ENCODE measurements at regions not wholly inside any gene's neighbourhood (a gene's known extent, or its start where the extent isn't known, plus 50 kb on each side); places are given as distances from the start of the nearest gene placed in this dataset.

DNA sequence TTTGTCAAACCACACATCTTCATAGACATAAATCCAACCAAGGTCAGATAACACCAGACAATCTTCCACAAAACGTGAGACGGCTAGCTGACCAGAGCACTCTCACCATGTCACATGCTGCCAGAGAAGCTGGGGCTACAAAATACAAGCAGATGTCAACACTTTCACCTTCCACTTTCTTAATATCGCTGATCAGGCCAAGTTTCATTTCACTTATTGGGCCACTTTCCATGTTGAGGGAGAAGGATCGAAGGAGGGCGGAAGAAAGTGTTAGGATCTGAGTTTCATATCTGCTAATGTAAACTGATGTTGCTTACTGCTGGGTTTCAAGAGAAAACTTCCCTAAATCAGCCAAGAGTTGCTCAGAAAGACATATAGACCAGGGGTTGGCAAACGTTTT lies 177.0 kb upstream of the PRDM1 start:
- Histone ChIP-seq H3K9me3 (ENCODE audit: severe bottlenecking) (no peaks in the 10 kb centered on the region), H3K4me3 (ENCODE audit: severe bottlenecking) (no peak overlapping the region), H3K27me3 (ENCODE audit: insufficient read depth, poor library complexity, severe bottlenecking) (no peaks in the 10 kb centered on the region), H3K4me1 (ENCODE audit: insufficient read depth, poor library complexity, severe bottlenecking) (no peaks in the 10 kb centered on the region), H3K27ac (ENCODE audit: poor library complexity, severe bottlenecking) (no peak overlapping the region), H3K36me3 (ENCODE audit: low read depth) (no peaks in the 10 kb centered on the region)
- TF ChIP-seq, protein P1, sequence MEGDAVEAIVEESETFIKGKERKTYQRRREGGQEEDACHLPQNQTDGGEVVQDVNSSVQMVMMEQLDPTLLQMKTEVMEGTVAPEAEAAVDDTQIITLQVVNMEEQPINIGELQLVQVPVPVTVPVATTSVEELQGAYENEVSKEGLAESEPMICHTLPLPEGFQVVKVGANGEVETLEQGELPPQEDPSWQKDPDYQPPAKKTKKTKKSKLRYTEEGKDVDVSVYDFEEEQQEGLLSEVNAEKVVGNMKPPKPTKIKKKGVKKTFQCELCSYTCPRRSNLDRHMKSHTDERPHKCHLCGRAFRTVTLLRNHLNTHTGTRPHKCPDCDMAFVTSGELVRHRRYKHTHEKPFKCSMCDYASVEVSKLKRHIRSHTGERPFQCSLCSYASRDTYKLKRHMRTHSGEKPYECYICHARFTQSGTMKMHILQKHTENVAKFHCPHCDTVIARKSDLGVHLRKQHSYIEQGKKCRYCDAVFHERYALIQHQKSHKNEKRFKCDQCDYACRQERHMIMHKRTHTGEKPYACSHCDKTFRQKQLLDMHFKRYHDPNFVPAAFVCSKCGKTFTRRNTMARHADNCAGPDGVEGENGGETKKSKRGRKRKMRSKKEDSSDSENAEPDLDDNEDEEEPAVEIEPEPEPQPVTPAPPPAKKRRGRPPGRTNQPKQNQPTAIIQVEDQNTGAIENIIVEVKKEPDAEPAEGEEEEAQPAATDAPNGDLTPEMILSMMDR (IDR thresholded peaks at IDR 0.05; ENCODE audit: poor library complexity, severe bottlenecking), result no peak
- DNase-seq (ENCODE audit: low spot score) (no peak), ATAC-seq (ENCODE audit: low read depth) (no peak)

DNA sequence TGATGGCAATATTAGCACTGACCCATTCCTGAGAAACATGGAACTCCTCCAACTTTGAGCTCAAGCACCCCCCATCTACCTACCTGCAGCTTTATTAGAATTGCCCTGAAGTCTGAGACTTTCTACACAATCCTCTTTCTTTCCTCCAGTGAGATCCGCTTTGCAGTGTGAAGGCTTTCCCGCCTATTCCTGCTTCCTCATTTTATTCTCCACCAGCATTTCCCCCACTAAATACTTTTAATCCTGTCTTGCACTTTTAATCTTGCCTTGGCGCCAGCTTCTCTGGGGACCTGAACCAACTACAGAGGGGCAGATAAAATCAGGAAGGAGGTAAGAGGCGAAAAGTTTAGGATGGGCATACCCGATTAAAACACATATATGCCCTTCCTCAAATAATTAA lies 178.1 kb upstream of the PRDM1 start:
- TF ChIP-seq, protein P1 (IDR thresholded peaks at IDR 0.05; ENCODE audit: poor library complexity, severe bottlenecking), result no peak
- no peak for DNase-seq (ENCODE audit: low spot score)
- no peaks in the 10 kb centered on the region for H3K9me3 ChIP-seq (ENCODE audit: severe bottlenecking)
- no peak overlapping the region for H3K27ac ChIP-seq (ENCODE audit: poor library complexity, severe bottlenecking)
- no peaks in the 10 kb centered on the region for H3K36me3 ChIP-seq (ENCODE audit: low read depth)
- no peak overlapping the region for H3K4me3 ChIP-seq (ENCODE audit: severe bottlenecking)
- ATAC-seq (ENCODE audit: low read depth), result no peak
- no peaks in the 10 kb centered on the region for H3K4me1 ChIP-seq (ENCODE audit: insufficient read depth, poor library complexity, severe bottlenecking)
- no peaks in the 10 kb centered on the region for H3K27me3 ChIP-seq (ENCODE audit: insufficient read depth, poor library complexity, severe bottlenecking)

DNA sequence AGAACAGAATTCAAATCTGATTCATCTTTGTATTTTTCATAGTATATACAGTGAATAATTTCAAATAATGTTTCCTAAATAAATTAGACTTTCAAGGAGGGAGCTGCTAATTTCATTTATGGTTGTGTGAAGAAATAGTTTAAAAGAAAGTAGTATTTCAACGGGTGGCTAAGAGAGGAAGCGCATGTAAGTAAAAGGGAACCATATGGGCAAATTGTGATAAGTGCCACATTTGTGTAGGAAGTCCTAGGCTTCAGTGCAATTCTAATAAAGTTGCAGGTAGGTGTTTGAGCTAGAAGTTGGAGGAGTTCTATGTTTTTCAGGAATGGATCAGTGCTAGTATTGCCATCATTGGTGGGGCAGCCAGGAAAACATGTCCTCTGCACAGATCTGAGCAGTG lies 178.8 kb upstream of the PRDM1 start:
- Histone ChIP-seq H3K4me1 (ENCODE audit: insufficient read depth, poor library complexity, severe bottlenecking) (no peaks in the 10 kb centered on the region), H3K9me3 (ENCODE audit: severe bottlenecking) (no peaks in the 10 kb centered on the region), H3K27ac (ENCODE audit: poor library complexity, severe bottlenecking) (no peak overlapping the region), H3K4me3 (ENCODE audit: severe bottlenecking) (no peak overlapping the region), H3K27me3 (ENCODE audit: insufficient read depth, poor library complexity, severe bottlenecking) (no peaks in the 10 kb centered on the region), H3K36me3 (ENCODE audit: low read depth) (no peaks in the 10 kb centered on the region)
- TF ChIP-seq, protein P1 (IDR thresholded peaks at IDR 0.05; ENCODE audit: poor library complexity, severe bottlenecking), result no peak
- ATAC-seq (ENCODE audit: low read depth) (no peak), DNase-seq (ENCODE audit: low spot score) (no peak)

DNA sequence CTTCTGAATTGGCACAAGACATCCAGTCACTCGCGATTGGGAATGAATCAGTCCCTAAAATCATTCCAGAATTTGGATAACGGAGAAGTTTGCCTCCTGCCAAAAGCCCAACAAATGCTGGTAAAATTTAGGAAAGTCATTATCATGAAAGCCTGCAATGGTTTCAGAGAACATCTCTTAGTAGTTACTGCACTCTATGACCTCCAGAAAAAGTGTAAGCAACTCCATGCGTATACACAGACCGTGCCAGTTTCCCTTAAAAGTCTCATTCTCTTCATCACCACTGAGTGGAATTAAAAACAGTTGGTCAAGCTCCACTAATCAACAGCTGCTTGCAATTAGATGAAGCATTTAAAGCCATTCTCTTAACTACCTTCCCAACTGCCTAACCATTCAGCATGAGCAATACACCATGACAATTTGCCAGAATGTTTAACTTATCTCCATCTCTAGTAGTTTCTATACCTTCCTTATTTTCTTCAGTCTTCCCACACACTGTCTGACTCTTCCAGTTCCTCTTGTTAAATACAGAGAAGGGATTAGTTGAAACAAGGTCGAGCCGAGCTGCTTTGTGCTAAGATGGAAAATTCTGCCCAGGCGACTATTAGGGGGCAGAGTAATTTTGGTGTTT lies 183.6 kb upstream of the PRDM1 start:
- H3K4me3 ChIP-seq (ENCODE audit: severe bottlenecking), result no peak overlapping the region
- H3K27me3 ChIP-seq (ENCODE audit: insufficient read depth, poor library complexity, severe bottlenecking), result no peaks in the 10 kb centered on the region
- no peaks in the 10 kb centered on the region for H3K4me1 ChIP-seq (ENCODE audit: insufficient read depth, poor library complexity, severe bottlenecking)
- DNase-seq (ENCODE audit: low spot score), result no peak
- no peaks in the 10 kb centered on the region for H3K9me3 ChIP-seq (ENCODE audit: severe bottlenecking)
- ATAC-seq (ENCODE audit: low read depth), result no peak
- H3K36me3 ChIP-seq (ENCODE audit: low read depth), result no peaks in the 10 kb centered on the region
- H3K27ac ChIP-seq (ENCODE audit: poor library complexity, severe bottlenecking), result no peak overlapping the region
- TF ChIP-seq, protein P1 (IDR thresholded peaks at IDR 0.05; ENCODE audit: poor library complexity, severe bottlenecking), result no peak

DNA sequence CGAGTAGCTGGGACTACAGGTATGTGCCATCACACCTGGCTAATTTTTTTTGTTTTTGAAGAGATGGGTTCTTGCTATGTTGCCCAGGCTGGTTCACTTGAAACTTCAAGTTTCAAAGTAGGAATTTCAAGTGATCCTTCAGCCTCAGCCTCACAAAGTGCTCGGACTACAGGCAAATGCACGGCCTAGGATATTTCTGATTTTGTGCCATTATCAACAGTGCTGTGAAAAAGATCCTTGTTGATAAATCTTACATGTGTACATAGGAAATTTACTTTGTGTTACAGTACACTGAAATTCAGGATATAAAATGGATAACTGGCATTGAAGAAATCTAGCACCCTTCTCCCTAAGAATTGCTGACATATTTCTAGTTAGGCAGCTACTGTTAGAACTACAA lies 184.6 kb upstream of the PRDM1 start:
- Histone ChIP-seq H3K27me3 (ENCODE audit: insufficient read depth, poor library complexity, severe bottlenecking) (no peaks in the 10 kb centered on the region), H3K9me3 (ENCODE audit: severe bottlenecking) (no peaks in the 10 kb centered on the region), H3K4me1 (ENCODE audit: insufficient read depth, poor library complexity, severe bottlenecking) (no peaks in the 10 kb centered on the region), H3K27ac (ENCODE audit: poor library complexity, severe bottlenecking) (no peak overlapping the region), H3K4me3 (ENCODE audit: severe bottlenecking) (no peak overlapping the region), H3K36me3 (ENCODE audit: low read depth) (no peaks in the 10 kb centered on the region)
- no peak for ATAC-seq (ENCODE audit: low read depth)
- DNase-seq (ENCODE audit: low spot score), result no peak
- TF ChIP-seq, protein P1 (IDR thresholded peaks at IDR 0.05; ENCODE audit: poor library complexity, severe bottlenecking), result no peak

All from RWPE2 (cell line).